Neuronal stem cell (in vitro differentiated cells): ENCODE measurements at regions not wholly inside any gene's neighbourhood (a gene's known extent, or its start where the extent isn't known, plus 50 kb on each side); places are given as distances from the start of the nearest gene placed in this dataset.
"Not testable (repeated sequence)": the region's sequence is repeated elsewhere in the genome, so short reads cannot be mapped to it uniquely, and the experiment has no call there.

Experiments
- DNase-seq: peaks from one replicate; pipeline ENCODE4 v3.0.0-alpha.2; 2013; ENCODE audit warnings: low spot score
- H2AFZ ChIP-seq: one replicate; pipeline ENCODE4 v1.6.1; 2013; ENCODE audit warnings: mild to moderate bottlenecking, low read length, inconsistent platforms
- H2AK5ac ChIP-seq: 2 replicates; pipeline ENCODE4 v1.6.1; 2013; ENCODE audit warnings: low read depth, mild to moderate bottlenecking, inconsistent platforms, low read length, moderate library complexity, mixed read lengths
- H2BK120ac ChIP-seq: 2 replicates; pipeline ENCODE4 v1.6.1; 2013; ENCODE audit warnings: low read depth, mild to moderate bottlenecking, inconsistent platforms, low read length, moderate library complexity, mixed read lengths
- H2BK12ac ChIP-seq: one replicate; pipeline ENCODE4 v1.6.1; 2013; ENCODE audit warnings: low read length, inconsistent platforms
- H2BK15ac ChIP-seq: 2 replicates; pipeline ENCODE4 v1.6.1; 2013; ENCODE audit warnings: mild to moderate bottlenecking, low read length, inconsistent platforms, mixed read lengths
- H2BK5ac ChIP-seq: one replicate; pipeline ENCODE4 v1.6.1; 2013; ENCODE audit warnings: inconsistent platforms, mild to moderate bottlenecking, low read length, moderate library complexity
- H3K14ac ChIP-seq: one replicate; pipeline ENCODE4 v1.6.1; 2013; ENCODE audit warnings: low read length, inconsistent platforms
- H3K18ac ChIP-seq: 2 replicates; pipeline ENCODE4 v1.6.1; 2013; ENCODE audit warnings: low read length, inconsistent platforms
- H3K23ac ChIP-seq: 2 replicates; pipeline ENCODE4 v1.6.1; 2013; ENCODE audit warnings: low read depth, mild to moderate bottlenecking, mixed read lengths, low read length, inconsistent platforms; ENCODE audit not compliant: poor library complexity
- H3K27ac ChIP-seq: replicated peaks from 3 replicates; pipeline ENCODE4 v1.5.1; 2013; ENCODE audit warnings: low read length, inconsistent platforms
- H3K27me3 ChIP-seq, 3 experiments: 2 replicates each; pipeline ENCODE4 v1.6.1; 2013; ENCODE audit warnings: low read length in 3 of 3, mild to moderate bottlenecking in 2 of 3, inconsistent platforms in 1 of 3, low read depth in 1 of 3, mixed read lengths in 1 of 3, moderate library complexity in 1 of 3; ENCODE audit not compliant: control insufficient read depth in 3 of 3, insufficient read depth in 3 of 3
- H3K36me3 ChIP-seq, 2 donors: replicated peaks in 1 of 2; 2 replicates each; pipeline ENCODE4 v1.6.1; 2013; ENCODE audit warnings: low read length in 2 of 2; ENCODE audit not compliant: control insufficient read depth in 2 of 2, insufficient read depth in 2 of 2
- H3K4ac ChIP-seq: 2 replicates; pipeline ENCODE4 v1.6.1; 2013; ENCODE audit warnings: inconsistent platforms, mild to moderate bottlenecking, low read length, moderate library complexity
- H3K4me1 ChIP-seq, 2 donors: 1 replicate in 1 of 2; 2 replicates in 1 of 2; pipeline ENCODE4 v1.6.1; 2013; ENCODE audit warnings: low read length in 2 of 2, low read depth in 1 of 2; ENCODE audit not compliant: control insufficient read depth in 2 of 2, insufficient read depth in 1 of 2
- H3K4me2 ChIP-seq: one replicate; pipeline ENCODE4 v1.6.1; 2013; ENCODE audit warnings: mild to moderate bottlenecking, low read length, inconsistent platforms; ENCODE audit not compliant: insufficient read depth, poor library complexity, severe bottlenecking
- H3K4me3 ChIP-seq, 2 donors: 2 replicates each; pipeline ENCODE4 v1.5.1; 2013; ENCODE audit warnings: low read length in 2 of 2, mild to moderate bottlenecking in 2 of 2, inconsistent platforms in 1 of 2, moderate library complexity in 1 of 2
- H3K79me1 ChIP-seq: one replicate; pipeline ENCODE4 v1.6.1; 2013; ENCODE audit warnings: low read depth, mild to moderate bottlenecking, inconsistent platforms, low read length, moderate library complexity
- H3K9ac ChIP-seq: one replicate; pipeline ENCODE4 v1.6.1; 2013; ENCODE audit warnings: mild to moderate bottlenecking, low read depth, low read length, inconsistent platforms; ENCODE audit not compliant: poor library complexity
- H3K9me3 ChIP-seq, 2 donors: replicated peaks in 1 of 2; 2 replicates each; pipeline versions ENCODE3 to v1.6.1; 2013; ENCODE audit warnings: low read length in 2 of 2, mild to moderate bottlenecking in 2 of 2, inconsistent platforms in 1 of 2, low read depth in 1 of 2, mixed read lengths in 1 of 2, moderate library complexity in 1 of 2; ENCODE audit not compliant: control insufficient read depth in 2 of 2, insufficient read depth in 1 of 2
- H4K8ac ChIP-seq: one replicate; pipeline ENCODE4 v1.6.1; 2013; ENCODE audit warnings: low read depth, mild to moderate bottlenecking, inconsistent platforms, low read length, moderate library complexity
- H4K91ac ChIP-seq: one replicate; pipeline ENCODE4 v1.6.1; 2013; ENCODE audit warnings: low read length, low read depth, mild to moderate bottlenecking, inconsistent platforms; ENCODE audit not compliant: poor library complexity
- WGBS, 2 donors: extraction: QIAGEN DNeasy Blood & Tissue Kit; methylation state at CpG; one replicate each; pipeline ENCODE4 v1.1.7; 2013; ENCODE audit warnings: missing lambda C conversion rate in 2 of 2, mixed read lengths in 1 of 2; ENCODE audit not compliant: insufficient read length in 2 of 2, insufficient replicate concordance in 1 of 2; ENCODE audit errors: extremely low coverage in 2 of 2; 5-methylcytosine and 5-hydroxymethylcytosine counted together

DNA sequence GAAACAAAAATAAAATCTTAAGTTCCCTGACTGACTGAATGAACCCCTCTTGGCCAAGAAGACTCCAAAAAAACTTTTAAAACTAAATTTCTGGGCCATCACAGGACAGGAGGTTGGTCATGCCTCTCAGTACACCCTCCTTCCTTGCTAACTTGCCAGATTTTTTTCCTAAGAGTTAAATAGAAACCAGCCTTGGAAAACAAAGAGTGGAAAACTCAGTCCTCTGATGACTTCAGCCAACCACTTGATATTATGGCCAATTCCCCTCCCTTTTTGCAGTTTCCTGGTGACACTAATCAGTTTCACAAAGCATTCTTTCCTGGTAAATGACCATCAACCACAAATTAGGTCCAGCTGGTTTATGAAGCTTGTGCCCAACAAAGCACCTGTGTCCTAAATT lies 134.8 kb downstream of the ZNF648 start:
- Histone ChIP-seq H3K4me2 (no peak overlapping the region), H3K9ac (no peak overlapping the region), H3K36me3 (no peaks in the 10 kb centered on the region), H4K8ac (no peak overlapping the region), H3K18ac (no peak overlapping the region), H4K91ac (no peak overlapping the region), H3K27ac (no peak overlapping the region), H2BK15ac (no peak overlapping the region), H2BK5ac (no peak overlapping the region), H2BK120ac (no peak overlapping the region), H2AFZ (no peak overlapping the region), H2BK12ac (no peak overlapping the region), H3K79me1 (no peaks in the 10 kb centered on the region), H3K27me3 (no peaks in the 10 kb centered on the region), H3K4me3 (no peak overlapping the region), H3K4ac (no peak overlapping the region), H3K23ac (no peak overlapping the region), H2AK5ac (no peak overlapping the region), H3K9me3 (peaks cover 0 to 2% of the 10 kb centered on the region in 2 donors), H3K14ac (no peak overlapping the region), H3K4me1 (no peaks in the 10 kb centered on the region)
- no peak for DNase-seq

DNA sequence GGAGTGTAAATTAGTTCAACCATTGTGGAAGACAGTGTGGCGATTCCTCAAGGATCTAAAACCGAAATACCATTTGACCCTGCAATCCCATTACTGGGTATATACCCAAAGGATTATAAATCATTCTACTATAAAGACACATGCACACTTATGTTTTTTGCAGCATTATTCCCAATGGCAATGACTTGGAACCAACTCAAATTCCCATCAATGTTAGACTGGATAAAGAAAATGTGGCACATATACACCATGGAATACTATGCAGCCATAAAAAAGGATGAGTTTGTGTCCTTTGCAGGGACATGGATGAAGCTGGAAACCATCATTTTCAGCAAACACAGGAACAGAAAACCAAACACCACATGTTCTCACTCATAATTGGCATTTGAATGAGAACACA lies 137.5 kb downstream of the ZNF648 start:
- H2AK5ac ChIP-seq, H2BK15ac ChIP-seq, H3K9ac ChIP-seq, H3K4me3 ChIP-seq, H2BK12ac ChIP-seq, H3K4me2 ChIP-seq, H4K91ac ChIP-seq, H3K4ac ChIP-seq, H2AFZ ChIP-seq, H3K14ac ChIP-seq, H3K27ac ChIP-seq, H4K8ac ChIP-seq, H2BK120ac ChIP-seq, H3K27me3 ChIP-seq, H3K4me1 ChIP-seq, H3K18ac ChIP-seq, H3K23ac ChIP-seq, DNase-seq, H3K9me3 ChIP-seq, H2BK5ac ChIP-seq, H3K36me3 ChIP-seq, H3K79me1 ChIP-seq: not testable (repeated sequence)
- WGBS, 2 donors, result no CpG with 5 or more reads among the region's 2 CpGs

DNA sequence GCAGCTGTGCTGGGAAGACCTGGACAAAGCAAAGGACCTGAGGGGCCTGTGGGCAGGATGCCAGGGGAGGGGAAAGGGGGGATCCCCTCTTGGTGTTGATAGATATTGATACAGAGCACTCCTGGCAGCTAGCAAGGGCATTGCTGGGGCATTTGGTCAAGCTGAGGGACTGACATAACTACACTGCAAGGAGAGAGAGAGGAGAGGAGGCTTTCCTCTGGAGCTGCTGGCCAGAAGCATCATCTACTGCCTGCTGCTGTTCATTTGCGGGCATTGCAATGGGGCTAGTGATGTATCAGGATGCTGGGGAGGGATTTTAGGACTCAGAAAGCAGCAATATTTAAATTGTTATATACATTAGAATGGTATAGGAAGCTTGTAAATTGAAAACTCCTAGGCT lies 142.0 kb downstream of the ZNF648 start:
- Histone ChIP-seq H2BK5ac (no peak overlapping the region), H2BK12ac (no peak overlapping the region), H3K23ac (no peak overlapping the region), H3K27ac (no peak overlapping the region), H2AK5ac (no peak overlapping the region), H3K4me2 (no peak overlapping the region), H3K79me1 (no peaks in the 10 kb centered on the region), H3K14ac (no peak overlapping the region), H3K4ac (no peak overlapping the region), H2BK15ac (no peak overlapping the region), H3K9ac (no peak overlapping the region), H3K36me3 (no peaks in the 10 kb centered on the region), H2BK120ac (no peak overlapping the region), H3K4me3 (no peak overlapping the region), H4K8ac (no peak overlapping the region), H2AFZ (no peak overlapping the region), H3K9me3 (no peaks in the 10 kb centered on the region), H4K91ac (no peak overlapping the region), H3K27me3 (no peaks in the 10 kb centered on the region), H3K18ac (no peak overlapping the region), H3K4me1 (peaks cover 0 to 3% of the 10 kb centered on the region in 2 donors)
- no peak for DNase-seq
- WGBS, 2 donors, result no CpG with 5 or more reads among the region's 1 CpG

DNA sequence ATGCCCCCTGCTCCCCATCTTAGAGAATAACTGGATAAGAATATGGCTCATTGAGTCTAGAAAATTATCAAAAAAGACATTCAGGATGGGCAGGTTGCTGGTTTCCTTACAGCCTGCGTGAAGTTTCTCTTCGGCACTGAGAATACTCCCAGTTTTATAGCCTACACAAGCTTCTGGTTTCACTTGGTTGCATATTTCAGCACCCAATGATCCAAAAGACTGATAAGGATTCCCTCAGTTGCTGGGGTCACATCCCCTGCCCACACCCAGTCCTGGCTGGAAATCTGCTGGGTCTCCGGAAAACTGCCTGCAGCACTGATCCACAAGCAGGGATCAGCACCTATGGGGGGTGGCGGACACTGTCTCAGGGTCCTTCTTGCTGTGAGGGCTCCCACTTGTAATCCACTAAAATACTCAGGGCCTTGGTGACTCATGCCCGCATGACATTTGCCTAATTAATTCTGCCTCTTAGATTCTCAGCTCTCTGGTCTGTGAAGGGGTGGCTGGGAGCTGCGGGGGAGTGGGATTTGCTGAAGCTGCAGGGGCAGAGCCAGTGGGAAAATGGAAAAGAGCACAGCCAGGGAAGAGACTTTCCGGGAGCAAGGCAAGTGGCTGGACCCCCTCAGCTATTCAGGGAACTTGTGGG lies 142.5 kb downstream of the ZNF648 start:
- Histone ChIP-seq H2BK15ac (no peak overlapping the region), H3K23ac (no peak overlapping the region), H2AFZ (no peak overlapping the region), H2BK120ac (no peak overlapping the region), H4K8ac (no peak overlapping the region), H3K27ac (no peak overlapping the region), H3K36me3 (no peaks in the 10 kb centered on the region), H3K27me3 (no peaks in the 10 kb centered on the region), H3K18ac (no peak overlapping the region), H3K4ac (no peak overlapping the region), H3K9ac (no peak overlapping the region), H3K79me1 (no peaks in the 10 kb centered on the region), H3K14ac (no peak overlapping the region), H2BK12ac (no peak overlapping the region), H2BK5ac (no peak overlapping the region), H4K91ac (no peak overlapping the region), H3K4me1 (peaks cover 0 to 3% of the 10 kb centered on the region in 2 donors), H3K4me2 (no peak overlapping the region), H2AK5ac (no peak overlapping the region), H3K4me3 (no peak overlapping the region), H3K9me3 (no peaks in the 10 kb centered on the region)
- DNase-seq, result no peak
- WGBS, 2 donors, result no CpG with 5 or more reads among the region's 7 CpGs
